GM12891 (cell line): ENCODE measurements at regions not wholly inside any gene's neighbourhood (a gene's known extent, or its start where the extent isn't known, plus 50 kb on each side); places are given as distances from the start of the nearest gene placed in this dataset.

ENCODE experiments used
- POLR2A ChIP-seq: IDR thresholded peaks from 2 replicates; pipeline ENCODE4 v1.6.1; 2011; ENCODE audit warnings: low read depth, low read length, control low read depth
- POLR2AphosphoS5 ChIP-seq: IDR thresholded peaks from 2 replicates; pipeline ENCODE4 v1.6.1; 2011; ENCODE audit warnings: low read depth, low read length, control low read depth
- POU2F2 ChIP-seq: IDR thresholded peaks from 2 replicates; pipeline ENCODE4 v1.6.1; 2011; ENCODE audit warnings: low read depth, mild to moderate bottlenecking, control low read depth, low read length, moderate library complexity
- TAF1 ChIP-seq: IDR thresholded peaks from 2 replicates; pipeline ENCODE4 v1.6.1; 2011; ENCODE audit warnings: low read depth, low read length, control low read depth

GRCh38 chr10:64196638-64197315 is 675.6 kb downstream of the REEP3 start:
- no peak for TF ChIP-seq POLR2A
- no peak for TF ChIP-seq TAF1
- TF ChIP-seq POLR2AphosphoS5: no peak
- no peak for TF ChIP-seq POU2F2
